ENCODE measurements at regions not wholly inside any gene's neighbourhood (a gene's known extent, or its start where the extent isn't known, plus 50 kb on each side); places are given as distances from the start of the nearest gene placed in this dataset.

DNA sequence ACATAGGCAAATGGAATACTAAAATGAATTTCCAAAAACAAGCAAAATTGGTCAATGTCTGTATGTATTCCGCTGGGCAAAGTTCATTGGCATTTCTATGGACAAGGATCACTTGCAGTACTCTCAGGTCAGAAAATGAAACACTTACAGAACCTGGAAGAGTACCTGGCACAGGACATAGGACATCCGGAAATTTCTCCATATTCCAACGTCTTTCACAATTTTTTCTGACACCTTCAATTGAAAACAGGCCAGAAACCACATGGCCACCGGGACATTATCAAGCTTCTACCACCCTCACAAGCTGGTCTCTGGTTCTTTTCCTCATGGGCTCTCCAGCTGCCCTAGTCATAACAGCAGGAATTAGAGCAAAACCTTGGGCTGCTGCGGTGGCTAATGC is 96.9 kb upstream of the MSH6 start:
- H3K4me2 ChIP-seq (ENCODE audit: low read length): no peak overlapping the region
- H3K9me2 ChIP-seq (replicated peaks; ENCODE audit: control insufficient read depth, low read length): no peaks in the 10 kb centered on the region
- H3K27me3 ChIP-seq (ENCODE audit: control insufficient read depth, low read length): no peaks in the 10 kb centered on the region
- peaks cover 27% of the 10 kb centered on the region for H3F3A ChIP-seq (ENCODE audit: control insufficient read depth, insufficient read depth)
- H3K9me3 ChIP-seq (ENCODE audit: control insufficient read depth, insufficient read depth, low read length): peaks cover 8% of the 10 kb centered on the region; the same call in 1 of the 2 replicates
- no peaks in the 10 kb centered on the region for H4K20me1 ChIP-seq (ENCODE audit: control insufficient read depth, insufficient read depth, low read depth, low read length)
- H3K36me3 ChIP-seq (ENCODE audit: control insufficient read depth, low read length): peaks cover 9% of the 10 kb centered on the region
- H3K79me2 ChIP-seq (ENCODE audit: control insufficient read depth, low read length): no peaks in the 10 kb centered on the region
- H3K4me3 ChIP-seq (ENCODE audit: low read length): no peak overlapping the region
- no peak overlapping the region for H3K27ac ChIP-seq (ENCODE audit: low read depth, low read length)
- no peak for TF ChIP-seq EZH2phosphoT487 (IDR thresholded peaks at IDR 0.05; ENCODE audit: borderline replicate concordance, low read length)
- TF ChIP-seq, protein P1, sequence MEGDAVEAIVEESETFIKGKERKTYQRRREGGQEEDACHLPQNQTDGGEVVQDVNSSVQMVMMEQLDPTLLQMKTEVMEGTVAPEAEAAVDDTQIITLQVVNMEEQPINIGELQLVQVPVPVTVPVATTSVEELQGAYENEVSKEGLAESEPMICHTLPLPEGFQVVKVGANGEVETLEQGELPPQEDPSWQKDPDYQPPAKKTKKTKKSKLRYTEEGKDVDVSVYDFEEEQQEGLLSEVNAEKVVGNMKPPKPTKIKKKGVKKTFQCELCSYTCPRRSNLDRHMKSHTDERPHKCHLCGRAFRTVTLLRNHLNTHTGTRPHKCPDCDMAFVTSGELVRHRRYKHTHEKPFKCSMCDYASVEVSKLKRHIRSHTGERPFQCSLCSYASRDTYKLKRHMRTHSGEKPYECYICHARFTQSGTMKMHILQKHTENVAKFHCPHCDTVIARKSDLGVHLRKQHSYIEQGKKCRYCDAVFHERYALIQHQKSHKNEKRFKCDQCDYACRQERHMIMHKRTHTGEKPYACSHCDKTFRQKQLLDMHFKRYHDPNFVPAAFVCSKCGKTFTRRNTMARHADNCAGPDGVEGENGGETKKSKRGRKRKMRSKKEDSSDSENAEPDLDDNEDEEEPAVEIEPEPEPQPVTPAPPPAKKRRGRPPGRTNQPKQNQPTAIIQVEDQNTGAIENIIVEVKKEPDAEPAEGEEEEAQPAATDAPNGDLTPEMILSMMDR (IDR thresholded peaks at IDR 0.05; ENCODE audit: low read depth, low read length, poor library complexity, severe bottlenecking): no peak
- H3K4me1 ChIP-seq (ENCODE audit: control insufficient read depth, low read length): peaks cover 32% of the 10 kb centered on the region

- no peaks in the 10 kb centered on the region for H3F3A ChIP-seq (ENCODE audit: control insufficient read depth, insufficient read depth)
- H3K4me1 ChIP-seq (ENCODE audit: control insufficient read depth, low read length): peaks cover 2% of the 10 kb centered on the region; the same call in 1 of the 2 replicates
- no peaks in the 10 kb centered on the region for H3K79me2 ChIP-seq (ENCODE audit: control insufficient read depth, low read length)
- no peaks in the 10 kb centered on the region for H4K20me1 ChIP-seq (ENCODE audit: control insufficient read depth, insufficient read depth, low read depth, low read length)
- no peak overlapping the region for H3K4me3 ChIP-seq (ENCODE audit: low read length)
- no peaks in the 10 kb centered on the region for H3K9me3 ChIP-seq (ENCODE audit: control insufficient read depth, insufficient read depth, low read length)
- TF ChIP-seq, protein P1 (IDR thresholded peaks at IDR 0.05; ENCODE audit: low read depth, low read length, poor library complexity, severe bottlenecking): no peak
- TF ChIP-seq EZH2phosphoT487 (IDR thresholded peaks at IDR 0.05; ENCODE audit: borderline replicate concordance, low read length): no peak
- H3K36me3 ChIP-seq (ENCODE audit: control insufficient read depth, low read length): no peaks in the 10 kb centered on the region
- no peak overlapping the region for H3K4me2 ChIP-seq (ENCODE audit: low read length)
- no peaks in the 10 kb centered on the region for H3K27me3 ChIP-seq (ENCODE audit: control insufficient read depth, low read length)
- H3K27ac ChIP-seq (ENCODE audit: low read depth, low read length): no peak overlapping the region
- no peaks in the 10 kb centered on the region for H3K9me2 ChIP-seq (replicated peaks; ENCODE audit: control insufficient read depth, low read length)
Measured at GRCh38 chr2:47682216-47682749, 100.7 kb upstream of the MSH6 start.

DNA sequence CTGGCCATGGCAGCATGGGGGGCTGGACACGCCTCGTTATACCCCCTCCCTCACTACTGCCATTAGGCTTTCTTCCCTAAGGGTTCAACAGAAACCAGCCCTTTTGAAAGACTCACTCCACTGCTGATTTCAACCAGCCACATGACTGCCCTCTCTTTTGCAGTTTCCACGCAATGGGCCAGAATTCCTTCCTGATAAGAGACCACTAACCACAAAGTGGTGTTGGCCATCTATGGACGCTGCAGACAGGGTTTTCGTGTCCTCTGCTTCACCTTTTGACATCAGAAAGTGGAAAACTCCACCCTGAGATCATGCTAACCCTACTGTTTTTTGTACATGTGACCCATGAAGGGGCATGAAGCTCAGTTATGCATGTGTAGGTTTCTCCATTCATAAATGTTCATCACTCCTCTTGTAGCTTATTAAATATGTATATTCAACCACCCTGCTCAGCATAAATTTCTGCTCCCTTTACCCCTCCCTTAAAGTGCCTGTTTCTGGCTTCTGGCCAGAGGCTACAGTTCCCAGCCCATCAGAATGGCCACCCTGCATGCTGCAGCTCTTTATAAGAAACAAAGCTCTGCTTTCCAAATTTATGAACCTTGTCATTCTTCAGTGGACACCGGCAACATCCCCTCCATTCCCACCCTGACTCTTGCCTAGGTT is 105.6 kb upstream of the KCNK12 start:
- TF ChIP-seq, protein P1 (IDR thresholded peaks at IDR 0.05; ENCODE audit: low read depth, low read length, poor library complexity, severe bottlenecking): no peak
- TF ChIP-seq EZH2phosphoT487 (IDR thresholded peaks at IDR 0.05; ENCODE audit: borderline replicate concordance, low read length): no peak
- Histone ChIP-seq H3K9me2 (replicated peaks; ENCODE audit: control insufficient read depth, low read length) (no peaks in the 10 kb centered on the region), H3K27ac (ENCODE audit: low read depth, low read length) (no peak overlapping the region)

More for the DNA sequence above, 105.6 kb upstream of the KCNK12 start:
- H3K27me3 ChIP-seq (ENCODE audit: control insufficient read depth, low read length): no peaks in the 10 kb centered on the region
- no peaks in the 10 kb centered on the region for H4K20me1 ChIP-seq (ENCODE audit: control insufficient read depth, insufficient read depth, low read depth, low read length)
- H3K79me2 ChIP-seq (ENCODE audit: control insufficient read depth, low read length): no peaks in the 10 kb centered on the region
- no peaks in the 10 kb centered on the region for H3K9me3 ChIP-seq (ENCODE audit: control insufficient read depth, insufficient read depth, low read length)
- H3K4me1 ChIP-seq (ENCODE audit: control insufficient read depth, low read length): peaks cover 2% of the 10 kb centered on the region; the same call in 1 of the 2 replicates
- no peak overlapping the region for H3K4me3 ChIP-seq (ENCODE audit: low read length)
- H3F3A ChIP-seq (ENCODE audit: control insufficient read depth, insufficient read depth): no peaks in the 10 kb centered on the region
- no peak overlapping the region for H3K4me2 ChIP-seq (ENCODE audit: low read length)
- H3K36me3 ChIP-seq (ENCODE audit: control insufficient read depth, low read length): no peaks in the 10 kb centered on the region
